ENCODE measurements at regions not wholly inside any gene's neighbourhood (a gene's known extent, or its start where the extent isn't known, plus 50 kb on each side); places are given as distances from the start of the nearest gene placed in this dataset.
"Not testable (repeated sequence)": the region's sequence is repeated elsewhere in the genome, so short reads cannot be mapped to it uniquely, and the experiment has no call there.

DNA sequence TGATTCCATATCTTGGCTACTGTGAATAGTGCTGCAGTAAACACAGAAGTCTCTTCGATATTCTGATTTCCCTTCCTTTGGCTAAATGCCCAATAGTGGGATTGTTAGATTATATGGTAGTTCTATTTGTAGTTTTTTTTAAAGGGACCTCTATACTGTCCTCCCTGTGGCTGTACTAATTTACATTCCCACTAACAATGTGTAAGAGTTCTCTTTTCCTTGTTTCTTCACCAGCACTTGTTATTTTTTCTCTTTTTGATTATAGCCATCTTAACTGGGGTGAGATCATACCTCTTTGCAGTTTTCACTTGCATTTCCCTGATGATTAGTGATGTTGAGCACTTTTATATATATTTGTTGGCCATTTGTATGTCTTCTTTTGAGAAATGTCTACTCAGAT, 102.0 kb downstream of the CARTPT start:
- DNase-seq (ENCODE audit: low read depth), result no peak

DNA sequence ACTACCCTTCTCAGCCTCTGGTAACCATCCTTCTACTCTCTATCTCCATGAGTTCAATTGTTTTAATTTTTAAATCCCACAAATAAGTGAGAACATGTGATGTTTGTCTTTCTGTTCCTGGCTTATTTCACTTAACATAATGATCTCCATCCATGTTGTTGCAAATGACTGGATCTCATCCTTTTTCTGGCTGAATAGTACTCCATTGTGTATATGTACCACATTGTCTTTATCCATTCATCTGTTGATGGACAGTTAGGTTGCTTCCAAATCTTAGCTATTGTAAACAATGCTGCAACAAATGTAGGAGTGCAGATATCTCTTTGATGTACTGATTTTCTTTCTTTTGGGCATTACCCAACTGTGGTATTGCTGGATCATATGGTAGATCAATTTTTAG, 103.0 kb downstream of the CARTPT start:
- not testable (repeated sequence) for DNase-seq (ENCODE audit: low read depth)

DNA sequence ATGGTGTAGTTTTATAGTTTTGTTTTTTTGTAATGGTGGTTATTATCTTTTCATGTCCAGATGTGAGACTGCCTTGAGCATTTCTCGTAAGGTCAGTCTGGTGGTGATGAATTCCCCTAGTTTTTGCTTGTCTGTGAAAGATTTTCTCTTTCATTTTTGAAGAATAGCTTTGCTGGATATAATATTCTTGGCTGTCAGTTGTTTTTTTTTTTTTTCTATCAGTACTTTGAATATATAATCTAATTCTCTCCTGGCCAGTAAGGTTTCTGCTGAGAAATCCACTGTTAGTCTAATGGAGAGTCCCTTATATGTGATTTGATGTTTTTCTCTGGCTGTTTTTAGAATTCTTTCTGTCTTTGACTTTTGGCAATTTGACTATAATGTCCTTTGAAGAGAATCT, 106.9 kb downstream of the CARTPT start:
- no peak for DNase-seq (ENCODE audit: low read depth)

DNA sequence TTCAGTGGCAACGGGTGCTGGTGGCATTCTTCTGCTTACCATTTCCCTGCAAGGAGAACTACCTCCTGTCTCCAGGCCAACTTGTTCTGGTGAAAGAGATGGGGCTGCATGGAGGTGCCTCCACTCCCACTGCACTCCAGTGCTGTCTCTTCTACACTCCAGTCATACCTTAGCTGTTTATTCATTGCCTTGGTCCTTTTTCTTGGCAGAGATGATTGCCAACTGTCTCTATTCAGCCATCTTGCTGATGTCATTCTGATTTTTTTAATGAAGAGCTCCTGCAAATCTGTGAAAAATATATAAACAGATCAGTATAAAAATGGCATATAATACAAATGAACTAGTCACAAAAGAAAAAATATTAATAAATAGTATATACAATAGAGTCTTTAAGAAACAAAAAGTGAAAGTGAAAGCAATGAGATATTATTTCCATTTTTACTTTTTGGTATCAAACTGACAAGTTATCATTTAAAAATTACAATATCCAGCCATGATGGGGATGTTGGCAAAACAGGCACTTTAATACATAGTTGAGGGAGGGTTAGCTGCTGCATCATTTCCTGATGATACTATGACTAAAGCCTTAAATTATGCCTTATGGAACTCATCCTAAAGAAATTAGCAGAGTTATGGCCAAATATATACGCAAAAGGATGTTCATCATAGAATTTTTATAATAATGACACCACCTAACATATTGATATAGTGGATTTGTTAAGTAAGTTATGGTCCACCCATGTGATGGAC, 109.4 kb downstream of the CARTPT start:
- no peak for DNase-seq (ENCODE audit: low read depth)

DNA sequence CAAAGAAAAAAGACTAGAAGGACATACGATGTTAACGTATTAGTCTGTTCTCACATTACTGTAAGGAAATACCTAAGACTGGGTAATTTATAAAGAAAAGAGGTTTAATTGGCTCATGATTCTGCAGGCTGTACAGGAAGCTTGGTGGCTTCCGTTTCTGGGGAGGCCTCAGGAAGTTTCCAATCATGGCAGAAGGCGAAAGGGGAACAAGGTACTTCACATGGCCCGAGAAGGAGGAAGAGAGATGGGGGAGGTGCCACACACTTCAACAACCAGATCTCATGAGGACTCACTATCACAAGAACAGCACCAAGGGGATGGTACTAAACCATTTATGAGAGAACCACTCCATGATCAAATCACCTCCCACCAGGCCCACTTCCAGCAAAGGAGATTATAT, 110.1 kb downstream of the CARTPT start:
- DNase-seq (ENCODE audit: low read depth), result no peak

DNA sequence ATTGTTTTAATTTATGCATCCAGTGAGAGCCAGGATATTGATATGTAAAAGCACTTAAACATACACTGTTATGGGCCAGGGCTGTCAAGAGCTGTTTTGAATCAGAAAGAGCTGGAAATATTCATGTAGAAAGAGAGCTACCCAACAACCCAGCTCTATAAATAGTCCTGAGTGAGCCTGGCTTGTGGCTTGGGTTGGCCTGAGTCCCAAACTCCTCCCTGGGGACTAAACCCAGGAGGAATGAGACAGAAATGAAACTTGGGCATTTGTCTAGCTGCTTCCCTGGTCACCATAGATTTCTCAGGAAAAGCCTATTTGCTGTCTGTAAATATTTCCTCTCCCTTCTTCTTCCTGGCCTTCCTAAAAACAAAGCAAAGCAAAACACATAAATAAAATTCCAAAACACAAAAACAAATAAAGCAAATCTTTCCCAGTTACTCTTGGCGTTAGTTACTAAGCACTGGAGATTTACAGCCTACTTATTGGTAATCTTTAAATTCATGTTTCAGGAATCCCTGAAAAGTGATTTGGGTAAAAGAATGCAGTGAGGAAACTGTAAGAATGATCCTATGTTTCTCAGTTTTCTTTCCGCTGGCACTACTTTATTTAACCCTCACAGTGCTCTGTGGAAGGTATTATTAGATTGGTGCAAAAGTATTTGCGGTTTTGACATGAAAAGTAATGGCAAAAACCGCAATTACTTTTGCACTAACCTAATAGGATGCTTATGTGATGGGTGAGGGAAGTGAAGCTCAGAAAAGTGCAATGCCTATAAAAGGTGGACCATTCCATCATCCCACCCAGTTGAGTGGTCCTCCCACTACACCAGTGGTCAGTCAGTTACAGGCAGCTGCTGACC, 111.8 kb downstream of the CARTPT start:
- peak; percentile 82 for DNase-seq (ENCODE audit: low read depth)

DNA sequence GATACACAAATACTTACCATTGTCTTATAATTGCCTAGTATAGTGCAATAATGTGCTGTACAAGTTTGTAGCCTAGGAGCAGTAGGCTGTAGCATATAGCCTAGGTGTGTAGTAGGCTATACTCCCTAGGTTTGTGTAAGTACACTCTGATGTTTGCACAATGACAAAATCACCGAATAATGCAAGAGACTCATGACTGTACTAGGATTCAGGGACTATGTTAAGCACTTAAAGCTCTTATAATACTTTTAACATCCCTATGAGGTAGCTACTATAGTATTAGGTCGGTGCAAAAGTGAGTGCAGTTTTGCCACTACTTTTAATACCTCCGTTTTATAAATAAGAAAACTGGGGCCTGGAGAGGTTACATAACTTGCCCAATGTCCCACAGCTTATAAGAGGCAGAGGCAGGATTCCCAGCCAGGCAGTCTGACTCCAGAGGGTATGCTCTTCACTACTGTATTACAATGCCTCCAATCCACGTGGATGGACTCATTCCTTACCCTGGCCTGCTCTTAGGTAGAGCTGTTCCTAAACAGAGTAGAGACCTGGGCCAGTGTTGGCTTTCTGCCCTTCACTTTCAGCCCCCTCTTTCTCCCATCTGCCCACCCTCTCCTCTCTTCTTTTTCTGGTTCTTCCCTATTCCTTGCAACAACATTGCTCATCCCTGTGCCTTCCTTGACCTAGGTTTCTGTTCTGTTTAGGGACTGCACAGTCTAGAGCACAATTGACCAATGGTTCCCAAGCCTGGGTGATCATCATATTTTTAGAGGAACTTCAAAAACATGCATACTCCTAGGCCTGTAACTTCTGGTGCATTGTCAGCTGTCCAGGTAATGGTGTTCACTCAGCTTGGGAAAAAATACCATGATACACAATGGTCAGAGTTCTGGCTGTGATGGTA, 114.0 kb downstream of the CARTPT start:
- no peak for DNase-seq (ENCODE audit: low read depth)

DNA sequence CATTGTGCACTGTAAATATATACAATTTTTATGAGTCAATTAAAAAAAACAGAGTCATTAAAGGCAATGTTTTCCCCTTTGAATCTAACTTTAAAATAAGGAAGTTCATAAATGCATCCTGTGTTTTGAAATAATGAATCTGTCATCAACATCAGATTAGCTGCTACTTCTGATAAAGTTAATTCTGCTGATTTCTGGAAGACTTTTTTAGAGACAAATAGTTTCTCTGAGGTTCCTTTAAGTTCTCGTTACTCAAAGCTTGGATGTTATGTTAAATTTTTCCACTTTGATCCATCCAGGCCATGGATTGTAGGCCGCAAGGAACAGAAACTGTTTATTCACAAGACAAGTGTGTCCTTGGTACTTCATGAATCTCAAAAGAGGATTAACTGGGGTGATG, 115.5 kb downstream of the CARTPT start:
- DNase-seq (ENCODE audit: low read depth), result no peak

DNA sequence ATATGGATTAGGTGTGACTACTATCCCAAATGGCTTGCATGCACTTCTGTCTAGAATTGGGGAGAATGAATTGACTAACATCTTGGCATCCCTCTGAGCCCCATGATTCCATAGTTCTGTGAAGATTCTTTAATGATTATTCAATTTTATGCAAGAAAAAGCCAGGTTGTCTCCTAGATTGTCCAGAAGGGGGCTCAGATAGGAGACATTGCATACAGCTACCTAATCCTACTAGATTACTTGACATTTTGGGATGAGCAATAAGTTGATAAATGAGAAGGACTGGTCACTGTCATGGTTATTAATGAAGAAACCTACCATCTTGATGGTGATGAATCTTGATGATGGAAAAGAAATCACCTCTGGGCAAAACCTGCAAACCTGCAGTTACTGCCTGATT, 117.0 kb downstream of the CARTPT start:
- DNase-seq (ENCODE audit: low read depth), result peak; percentile 25

DNA sequence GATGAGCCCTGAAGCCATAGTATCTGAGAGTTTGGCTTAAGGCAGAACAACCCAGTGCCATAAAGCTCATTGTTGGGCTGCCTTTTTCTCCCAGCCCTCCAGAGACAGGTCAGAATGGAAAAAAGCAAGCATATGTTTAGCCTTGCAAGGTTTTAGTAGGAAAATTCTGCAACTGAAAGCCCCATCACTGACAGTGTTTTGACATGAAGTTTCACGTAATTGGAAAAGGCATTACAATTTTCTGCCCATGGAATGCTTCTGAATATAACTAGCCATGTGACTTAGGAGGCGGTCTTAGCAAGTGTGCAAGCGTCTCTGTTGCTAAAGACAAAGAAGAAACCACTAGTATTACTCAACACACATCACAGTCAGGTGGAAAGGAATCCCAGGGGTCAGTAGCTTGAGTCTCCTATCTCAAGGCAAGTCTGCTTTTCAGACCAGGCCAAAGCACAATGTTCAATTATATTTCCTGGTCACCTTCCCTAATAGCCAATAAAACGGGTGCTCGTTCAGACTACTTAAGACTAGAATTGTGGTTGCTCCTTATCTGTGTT, 117.6 kb downstream of the CARTPT start:
- no peak for DNase-seq (ENCODE audit: low read depth)

DNA sequence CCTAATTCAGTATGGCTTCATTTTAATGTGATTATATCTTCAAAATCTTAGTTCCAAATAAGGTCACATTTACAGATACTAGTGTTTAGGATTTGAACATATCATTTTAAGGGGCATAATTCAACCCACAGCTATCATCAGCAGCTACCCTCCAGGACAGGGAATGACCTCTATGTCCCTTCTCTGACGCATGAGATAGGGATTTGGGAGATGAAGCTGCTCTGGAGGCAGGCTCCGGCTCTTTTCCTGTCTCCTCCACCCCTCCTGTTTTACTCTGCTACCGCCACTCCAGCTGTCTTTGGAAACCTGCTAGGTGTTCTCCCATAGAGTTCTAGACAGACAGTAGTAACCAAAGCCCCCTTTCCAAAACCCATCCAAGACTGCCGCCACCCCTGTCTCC, 119.2 kb downstream of the CARTPT start:
- no peak for DNase-seq (ENCODE audit: low read depth)

DNA sequence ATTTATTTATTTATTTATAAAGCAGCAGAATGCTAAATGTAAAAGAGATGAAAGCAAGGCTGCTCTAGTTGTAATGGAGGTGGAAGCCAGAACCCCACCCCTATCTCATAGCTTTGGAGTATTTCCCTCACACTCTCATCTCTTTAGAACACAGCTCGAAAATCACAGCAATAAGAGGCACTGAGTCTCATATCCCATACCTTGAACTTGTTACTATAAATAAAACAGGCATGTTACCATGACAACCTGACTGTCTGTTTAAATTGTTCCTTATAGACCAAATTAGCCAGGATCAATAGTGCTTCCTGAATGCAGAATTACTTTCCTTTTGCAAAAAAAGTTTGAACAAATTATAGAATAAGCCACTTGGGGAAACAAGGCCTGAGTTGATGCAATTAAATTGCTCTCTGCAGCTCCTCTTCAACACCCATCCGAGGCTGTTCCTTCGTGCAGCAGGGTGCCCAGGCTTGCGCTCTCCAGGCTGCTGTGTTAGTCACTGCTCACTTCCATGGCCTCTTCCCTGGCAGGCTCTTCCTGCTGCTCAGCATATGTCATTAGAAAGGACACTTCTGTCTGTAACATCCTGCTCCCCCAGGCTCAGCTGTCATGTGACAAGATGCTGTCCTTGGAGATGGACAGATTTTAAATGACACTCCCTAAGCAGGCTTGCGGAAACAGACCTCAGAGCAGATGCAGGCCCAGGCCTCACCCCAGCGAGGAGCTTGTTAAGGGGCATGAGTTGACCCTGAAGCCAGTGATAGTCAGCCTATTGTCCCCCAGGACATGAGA, 120.2 kb downstream of the CARTPT start:
- no peak for DNase-seq (ENCODE audit: low read depth)

DNA sequence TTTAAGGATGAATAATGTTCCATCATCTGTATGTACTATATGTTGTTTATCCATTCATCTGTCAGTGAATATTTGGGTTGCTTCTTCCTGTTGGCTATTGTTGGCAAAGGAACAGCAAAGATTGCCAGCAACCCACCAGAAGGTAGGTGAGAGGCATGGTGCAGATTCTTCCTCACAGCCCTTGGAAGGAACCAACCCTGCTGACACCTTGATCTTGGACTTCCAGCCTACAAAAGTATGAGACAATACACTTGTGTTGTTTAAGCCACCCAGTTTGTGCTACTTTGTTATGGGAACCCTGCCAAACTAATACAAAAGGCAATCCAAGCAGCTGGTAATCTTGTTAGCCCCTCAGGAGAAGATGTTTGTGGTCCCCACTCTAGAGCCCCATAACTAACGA, 122.0 kb downstream of the CARTPT start:
- no peak for DNase-seq (ENCODE audit: low read depth)

DNA sequence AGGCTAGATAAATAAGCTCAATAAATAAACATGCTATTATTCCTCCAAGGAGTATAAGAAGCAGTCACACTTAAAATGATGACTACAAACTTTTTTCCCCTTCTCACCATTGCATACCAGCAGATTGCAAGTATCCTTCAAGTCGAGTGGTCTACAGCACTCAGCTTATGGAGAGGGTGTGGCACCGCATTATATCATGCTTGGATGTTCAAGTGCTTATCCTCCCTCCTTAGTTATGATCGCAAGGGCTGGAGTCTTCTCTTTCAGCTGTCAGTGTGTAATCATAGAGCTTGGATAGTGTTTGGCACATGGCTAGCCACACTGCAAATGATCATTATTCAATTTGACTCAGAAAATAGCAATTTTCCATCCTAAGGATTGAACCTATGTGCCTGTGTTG, 124.0 kb downstream of the CARTPT start:
- no peak for DNase-seq (ENCODE audit: low read depth)

DNA sequence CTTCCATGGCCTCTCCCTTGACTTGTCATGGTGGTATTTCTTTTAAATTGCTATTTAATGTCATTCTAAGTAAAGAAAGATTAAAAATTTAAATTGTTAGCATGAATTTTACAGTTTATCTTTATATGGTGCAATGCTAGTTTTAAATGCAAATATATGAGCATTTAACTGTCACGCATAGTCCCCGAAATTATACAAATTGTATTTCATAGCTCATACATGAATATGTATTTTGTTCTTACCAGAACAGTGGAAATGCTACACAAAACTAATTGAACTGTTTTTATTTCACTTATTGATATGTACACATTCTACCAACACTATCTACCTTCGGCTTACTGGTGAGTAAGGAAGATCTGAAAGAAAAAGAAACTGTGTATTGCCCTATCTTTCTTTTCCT, 125.8 kb downstream of the CARTPT start:
- no peak for DNase-seq (ENCODE audit: low read depth)

DNA sequence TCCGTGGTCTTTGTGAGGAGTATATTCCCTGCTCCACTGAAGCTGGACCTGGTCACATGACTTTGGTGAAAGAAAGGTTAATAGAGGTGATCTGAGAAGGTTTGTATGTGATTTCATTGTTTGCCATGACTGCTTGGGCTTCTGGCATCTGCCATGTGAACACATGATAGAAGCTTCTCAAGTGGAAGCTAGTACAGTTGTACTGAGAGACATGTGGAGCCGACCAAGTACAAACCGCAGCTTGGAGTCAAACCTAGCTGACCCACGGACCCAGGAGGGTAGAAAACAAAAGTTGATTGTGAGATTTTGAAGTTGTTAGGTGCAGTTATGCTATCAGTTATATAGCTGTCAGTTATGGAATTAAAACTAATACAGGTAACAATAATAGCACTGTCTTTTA, 140.4 kb downstream of the CARTPT start:
- DNase-seq (ENCODE audit: low read depth), result no peak

DNA sequence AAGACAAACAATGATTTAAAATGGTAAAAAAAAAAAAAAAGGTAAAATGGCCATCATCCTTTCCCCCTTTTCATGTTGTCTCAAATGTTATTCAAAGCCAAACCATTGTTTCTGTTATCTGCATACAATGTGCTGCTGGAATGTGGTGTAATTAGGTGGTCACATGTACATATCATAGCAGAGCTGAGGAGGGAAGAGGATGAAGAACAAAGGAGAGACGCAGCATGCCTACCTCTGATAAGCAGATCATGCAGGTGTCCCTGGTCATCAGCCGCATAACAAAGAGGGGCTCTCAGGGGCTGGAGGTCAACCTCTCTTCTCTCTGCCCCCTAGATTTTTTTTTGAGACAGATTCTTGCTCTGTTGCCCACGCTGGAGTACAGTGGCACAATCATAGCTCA, 141.0 kb downstream of the CARTPT start:
- DNase-seq (ENCODE audit: low read depth), result no peak

DNA sequence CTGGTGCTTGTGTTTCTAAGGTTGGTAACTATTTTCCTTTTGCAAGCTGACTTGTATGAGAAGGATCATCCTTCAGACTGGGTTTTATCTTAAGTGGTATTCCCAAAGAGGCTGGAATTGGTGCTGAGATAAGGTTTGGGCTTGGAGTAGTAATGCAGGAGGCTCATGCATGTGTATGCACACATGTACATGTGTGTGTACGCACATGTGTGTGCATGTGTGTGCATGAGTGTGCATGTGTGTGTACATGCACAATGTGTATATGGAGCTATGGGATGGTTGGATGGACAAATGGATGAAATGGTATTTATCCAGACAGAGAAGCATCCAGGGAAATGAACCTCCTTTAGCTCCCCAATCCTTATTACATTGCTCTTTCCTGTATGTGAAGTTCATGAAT, 142.6 kb downstream of the CARTPT start:
- DNase-seq (ENCODE audit: low read depth), result no peak

DNA sequence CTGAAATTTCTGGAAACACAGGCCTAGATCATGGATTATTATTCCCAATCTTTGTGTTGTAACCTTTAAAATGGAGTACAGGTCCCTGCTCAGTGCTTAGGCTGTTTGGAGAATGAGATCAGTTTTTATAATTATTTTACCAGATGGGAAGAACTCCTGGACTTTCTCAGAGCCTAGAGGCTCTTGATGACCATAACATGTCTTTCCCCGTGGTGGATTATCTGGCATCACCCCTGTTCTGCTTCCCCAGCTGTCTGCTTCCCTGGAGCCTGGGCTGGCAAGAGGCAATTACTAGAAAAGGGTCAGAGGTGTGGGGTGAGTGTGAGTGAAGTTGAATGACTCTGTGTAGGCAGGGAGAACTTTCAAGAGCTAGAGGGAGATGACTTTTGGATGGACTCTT, 143.0 kb downstream of the CARTPT start:
- DNase-seq (ENCODE audit: low read depth), result no peak

DNA sequence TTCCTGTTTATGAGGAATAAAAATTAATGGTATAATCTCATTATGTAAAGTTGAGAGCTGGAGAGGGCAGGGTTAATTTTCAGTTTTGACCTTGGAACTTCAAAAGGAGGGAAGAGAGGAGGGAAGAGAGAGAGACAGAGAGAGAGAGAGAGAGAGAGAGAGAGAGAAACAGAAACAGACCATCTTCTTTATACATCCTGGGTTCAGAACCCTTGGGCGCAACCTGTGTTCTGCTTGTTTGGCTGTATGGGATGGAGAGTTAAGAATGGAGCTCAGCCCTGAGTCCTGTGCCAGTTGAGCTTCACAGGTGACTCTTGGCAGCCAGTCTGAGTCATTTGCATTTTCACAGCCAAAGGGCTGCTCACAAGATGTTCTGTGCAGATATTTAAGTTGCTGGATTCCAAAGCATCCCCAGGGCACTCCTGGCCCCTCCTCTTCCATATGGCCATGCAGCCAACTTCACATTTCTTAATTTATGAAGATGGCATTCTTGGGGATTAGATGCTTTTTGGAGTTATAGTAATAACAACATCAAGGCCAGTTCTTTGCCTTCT, 143.5 kb downstream of the CARTPT start:
- DNase-seq (ENCODE audit: low read depth), result peak; percentile 18

All from M059J (cell line).